Activated CD4-positive, alpha-beta T cell treated with anti-CD3 and anti-CD28 coated beads, Interleukin-2, amount 50 U/mL, for 4 hours (primary cell): ENCODE measurements at regions not wholly inside any gene's neighbourhood (a gene's known extent, or its start where the extent isn't known, plus 50 kb on each side); places are given as distances from the start of the nearest gene placed in this dataset.

Source experiments
- DNase-seq, 2 experiments: peaks; one replicate each; pipeline ENCODE4 v3.0.0-alpha.2; 2020

DNA sequence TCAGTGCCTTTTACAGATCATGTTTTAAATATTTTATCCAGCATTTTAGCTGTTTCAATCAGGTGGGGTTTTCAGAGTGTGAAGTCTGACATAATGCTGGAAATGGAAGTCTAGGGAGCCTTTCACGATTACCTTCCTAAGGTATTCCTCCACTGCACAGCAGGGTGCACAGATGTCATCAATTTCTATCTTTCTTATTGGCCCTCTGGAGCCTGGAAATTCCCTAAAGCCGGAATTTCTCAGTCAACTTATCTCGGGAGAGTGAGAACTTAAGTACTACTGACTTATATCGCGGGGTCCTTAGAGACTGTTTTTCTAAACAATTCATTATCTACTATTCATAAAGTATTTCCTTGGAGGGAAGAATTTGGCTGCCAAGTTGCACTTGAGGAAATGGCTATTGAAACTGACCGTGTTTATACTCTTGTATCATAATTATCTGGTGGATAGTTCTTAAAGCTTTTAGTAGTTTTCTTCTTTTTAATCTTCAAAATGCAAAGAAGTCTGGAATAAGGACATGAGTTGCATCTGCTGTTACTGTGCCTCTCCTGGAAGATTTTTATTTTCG lies 311.8 kb upstream of the B3GALT2 start:
- no peak for DNase-seq

DNA sequence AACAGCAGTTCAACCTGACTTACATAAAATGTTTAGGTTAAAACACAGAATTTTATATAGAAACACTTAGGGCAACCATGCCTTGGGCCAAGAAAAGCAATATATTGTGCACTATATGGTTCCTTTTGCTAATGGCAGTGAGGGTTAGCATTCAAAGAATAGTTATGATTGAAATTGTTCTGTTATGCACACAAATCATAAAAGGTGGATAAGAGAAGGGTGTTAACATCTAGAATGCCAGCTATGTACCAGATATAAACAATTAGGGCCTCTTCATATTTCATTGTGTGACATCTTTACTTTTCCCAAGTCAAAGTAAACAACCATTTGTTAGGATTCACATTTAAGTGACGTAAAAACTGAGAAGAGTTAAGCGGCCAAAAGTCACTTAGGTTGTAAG lies 308.0 kb upstream of the B3GALT2 start:
- no peak for DNase-seq

DNA sequence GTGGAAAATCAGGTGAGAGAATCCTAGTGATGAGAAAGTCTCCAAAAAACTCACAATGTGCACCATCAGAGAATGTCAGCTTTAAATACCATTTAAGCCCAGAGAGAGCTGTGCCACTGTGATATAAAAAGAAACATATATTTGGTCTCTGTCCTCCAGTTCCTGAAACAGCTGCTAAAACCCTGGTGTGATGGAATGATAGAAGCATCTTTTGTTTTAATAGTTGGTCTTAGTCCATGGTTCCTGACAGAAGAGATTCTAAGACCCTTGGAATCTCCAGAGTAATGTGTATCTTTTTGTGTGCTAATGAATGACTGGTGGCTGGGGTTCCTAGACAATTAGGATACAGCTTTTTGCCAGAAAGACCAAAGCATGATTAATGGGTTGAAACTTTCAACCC lies 302.8 kb upstream of the B3GALT2 start:
- DNase-seq = no peak

DNA sequence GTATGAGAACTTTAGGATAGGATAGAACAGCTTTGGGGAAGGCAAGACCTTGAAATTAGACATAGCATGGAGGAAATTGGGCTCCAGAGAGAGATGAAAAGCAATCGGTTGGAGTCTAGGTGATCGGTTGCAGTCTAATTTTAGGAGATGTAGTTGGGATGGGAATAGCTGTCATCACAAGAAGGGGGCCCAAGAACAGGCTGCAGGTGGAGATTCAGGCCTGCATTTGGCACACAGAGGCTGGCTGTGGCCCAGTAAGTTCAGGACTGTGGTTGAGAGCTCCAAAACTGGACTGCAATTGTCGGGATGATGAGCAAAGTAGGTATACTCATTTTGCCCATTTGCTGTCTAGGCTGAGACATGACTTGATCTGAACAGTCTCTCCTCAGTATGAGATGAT lies 301.3 kb upstream of the B3GALT2 start:
- DNase-seq = no peak

DNA sequence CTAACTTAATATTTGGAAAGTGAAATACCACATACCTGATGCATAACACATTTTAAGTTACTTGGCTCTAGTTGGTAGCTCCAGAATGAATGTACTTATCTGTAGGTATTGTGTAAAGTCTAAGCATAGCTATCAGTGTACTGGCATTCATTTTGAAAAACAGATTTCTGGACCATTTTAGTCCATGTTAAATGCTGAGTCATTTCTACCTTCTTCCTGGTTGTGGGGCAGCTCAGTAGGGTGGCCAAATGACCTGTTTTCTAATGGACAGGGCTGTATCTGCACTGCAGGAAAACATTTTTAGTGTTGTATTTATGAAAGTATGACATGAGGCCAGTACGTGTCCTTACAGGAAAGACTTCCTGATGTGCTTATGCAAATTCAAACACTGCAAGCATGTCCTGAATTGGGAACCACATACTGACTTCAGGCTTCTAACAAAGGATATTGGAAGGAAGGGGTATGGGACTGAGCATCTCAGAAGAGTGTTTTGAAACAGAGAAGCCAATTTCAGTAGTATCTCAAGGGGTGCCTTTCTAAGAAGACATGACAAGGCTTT lies 300.3 kb upstream of the B3GALT2 start:
- no peak for DNase-seq

DNA sequence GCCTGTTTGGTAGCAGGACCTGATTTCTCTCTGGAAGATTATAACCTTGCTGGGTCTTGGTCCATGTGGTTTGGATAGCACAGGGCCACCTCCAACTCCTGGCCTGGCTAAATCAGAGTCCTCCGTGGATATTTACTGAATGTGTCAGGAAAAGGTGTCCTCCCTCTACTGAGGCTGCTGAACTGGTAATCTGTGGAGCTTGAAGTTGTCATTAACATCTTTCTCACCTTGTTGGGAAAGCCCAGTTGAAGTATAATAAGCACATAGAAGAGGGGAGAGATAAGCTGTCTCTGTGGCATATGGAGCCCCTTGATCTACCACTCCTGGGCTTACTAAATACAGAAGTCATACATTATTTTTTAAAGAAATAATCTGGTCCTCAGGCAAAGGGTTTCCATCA lies 294.3 kb upstream of the B3GALT2 start:
- DNase-seq = no peak

DNA sequence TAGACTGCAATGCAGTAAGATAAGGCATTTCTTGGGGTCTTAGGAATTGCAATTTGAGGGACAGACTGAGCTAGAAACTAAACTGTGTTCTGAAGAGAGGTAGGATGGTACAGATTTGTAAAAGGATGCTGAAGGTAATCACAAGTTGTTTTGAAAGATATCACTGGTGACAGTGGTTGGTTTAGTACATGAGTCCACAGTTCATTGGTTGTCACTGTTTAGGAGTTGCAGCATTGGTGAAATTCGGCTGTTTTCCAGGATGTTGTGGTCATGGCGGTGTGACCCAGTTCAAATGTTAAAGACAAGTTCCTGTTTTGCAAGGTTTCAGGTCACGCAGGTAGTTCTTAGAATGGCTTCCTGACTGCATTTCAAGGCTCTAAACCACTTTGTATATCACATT lies 292.8 kb upstream of the B3GALT2 start:
- peak; percentile 49 to 51 for DNase-seq

DNA sequence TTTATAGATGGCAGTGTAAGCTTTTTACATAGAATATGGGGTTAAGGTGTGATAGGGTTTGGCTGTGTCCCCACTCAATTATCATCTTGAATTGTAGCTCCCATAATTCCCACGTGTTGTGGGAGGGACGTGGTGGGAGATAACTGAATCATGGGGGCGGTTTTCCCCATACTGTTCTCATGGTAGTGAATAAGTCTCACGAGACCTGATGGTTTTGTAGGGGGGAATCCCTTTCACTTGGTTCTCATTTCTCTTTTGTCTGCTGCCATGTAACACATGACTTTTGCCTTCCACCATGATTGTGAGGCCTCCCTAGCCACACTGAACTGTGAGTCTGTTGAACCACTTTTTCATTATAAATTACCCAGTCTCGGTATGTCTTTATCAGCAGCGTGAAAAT lies 290.3 kb upstream of the B3GALT2 start:
- DNase-seq = no peak

DNA sequence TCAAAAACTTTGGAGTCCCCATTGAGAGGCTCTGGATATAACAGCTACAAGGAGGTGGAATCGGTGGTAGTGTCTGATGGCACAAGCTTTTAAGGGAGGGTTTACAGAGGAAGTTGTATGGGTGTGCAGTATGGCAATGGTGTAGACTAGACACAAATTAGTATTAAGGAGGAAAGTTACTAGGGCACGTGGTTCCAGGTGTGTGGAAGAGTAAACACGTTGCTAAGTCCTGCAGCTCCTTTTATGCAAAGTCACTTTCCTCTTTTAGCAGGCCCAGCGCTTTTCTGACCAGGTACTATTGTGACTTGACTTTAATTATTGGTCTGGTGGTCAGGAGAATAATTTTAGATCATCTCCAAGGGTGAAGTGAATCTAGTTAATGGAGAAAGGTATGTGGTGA lies 287.5 kb upstream of the B3GALT2 start:
- DNase-seq = no peak

DNA sequence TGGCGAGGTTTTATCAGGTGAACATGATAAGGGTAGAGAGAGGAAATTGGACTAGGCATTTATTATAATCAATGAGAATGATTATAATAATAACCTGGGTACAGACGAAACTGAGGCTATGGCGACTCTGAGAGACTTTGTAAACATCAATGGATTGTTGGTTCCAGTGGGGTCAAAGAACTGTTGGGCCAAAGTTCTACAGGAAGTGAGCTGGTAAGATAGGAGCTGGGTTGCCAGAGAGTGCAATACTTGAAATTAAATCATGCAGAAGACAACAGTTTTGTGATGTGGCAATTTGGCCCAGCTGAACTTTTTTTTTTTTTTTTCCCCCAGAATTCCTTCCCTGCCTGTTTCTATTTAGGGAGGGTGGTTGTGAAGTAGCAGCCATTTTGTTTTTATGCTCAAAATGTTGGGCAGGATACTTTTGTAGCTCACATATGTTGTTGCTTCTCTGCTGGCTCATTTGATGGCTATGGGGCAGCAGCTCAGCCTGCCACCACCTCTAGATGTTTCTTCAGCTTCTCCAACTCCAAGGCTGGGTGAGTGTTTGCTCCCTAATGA lies 286.5 kb upstream of the B3GALT2 start:
- DNase-seq = no peak

DNA sequence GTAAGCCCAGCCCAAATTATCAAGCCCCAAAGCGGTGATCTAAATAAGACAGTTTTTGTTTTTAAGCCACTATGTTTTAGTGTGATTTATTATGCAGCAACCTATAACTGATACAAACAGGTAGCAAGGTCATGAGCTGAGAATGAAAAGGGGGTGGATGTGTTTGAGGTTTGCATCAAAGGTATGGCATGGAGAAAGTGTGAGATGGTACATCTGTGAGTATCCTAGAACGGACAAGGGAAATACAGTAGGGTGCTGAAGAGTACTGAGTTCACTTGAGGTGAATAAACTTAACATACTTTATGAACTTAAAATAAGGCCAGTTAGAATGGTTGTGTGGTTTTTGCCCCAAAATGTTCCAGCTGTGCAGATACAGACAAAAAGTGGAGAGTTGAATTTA lies 286.0 kb upstream of the B3GALT2 start:
- DNase-seq = no peak

DNA sequence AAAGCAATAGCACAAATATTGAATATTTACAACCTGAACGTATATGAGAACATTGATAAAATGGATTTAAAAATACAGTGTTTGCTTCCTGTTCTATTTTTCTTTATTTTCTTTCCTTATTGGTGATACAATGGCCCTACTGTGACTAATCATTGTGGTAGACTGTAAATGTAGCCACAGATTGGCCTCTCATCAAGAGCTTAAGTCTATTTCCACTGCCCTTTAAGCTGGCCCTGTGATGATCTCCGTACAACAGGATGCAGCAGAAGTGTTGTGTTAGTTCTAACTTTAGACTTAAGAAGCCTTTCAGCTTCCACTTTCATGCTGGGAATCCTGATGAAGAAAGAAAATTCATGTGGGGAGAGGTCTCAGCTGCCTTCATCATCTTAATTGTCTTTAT lies 285.6 kb upstream of the B3GALT2 start:
- no peak for DNase-seq

DNA sequence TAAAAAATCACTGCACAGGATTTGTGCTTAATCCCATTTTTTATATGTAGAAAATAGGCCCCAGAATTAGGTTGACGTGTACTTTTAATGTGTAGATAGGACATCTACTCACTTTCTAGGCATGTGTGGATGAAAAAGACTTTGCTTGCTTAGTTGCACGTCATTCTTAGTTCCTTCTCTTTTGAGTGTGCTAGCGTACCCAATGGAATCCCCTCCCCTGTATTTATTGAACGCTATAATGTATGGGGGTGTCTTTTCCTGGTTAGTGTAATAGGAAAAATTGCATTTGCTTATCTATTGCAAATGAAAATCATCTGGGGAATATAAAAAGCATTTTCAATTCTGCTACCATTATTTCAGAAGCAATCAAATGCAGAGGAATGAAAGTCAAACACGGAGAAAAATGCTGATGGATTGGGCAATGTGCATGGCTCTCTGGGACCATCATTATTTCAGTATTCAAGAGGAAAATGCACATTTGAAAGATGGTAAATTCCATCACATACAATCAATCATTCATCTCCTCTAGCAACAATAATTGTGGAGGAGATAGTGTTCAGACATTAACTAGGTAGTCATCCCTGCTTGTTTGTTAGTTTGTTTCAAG lies 277.0 kb upstream of the B3GALT2 start:
- no peak for DNase-seq

DNA sequence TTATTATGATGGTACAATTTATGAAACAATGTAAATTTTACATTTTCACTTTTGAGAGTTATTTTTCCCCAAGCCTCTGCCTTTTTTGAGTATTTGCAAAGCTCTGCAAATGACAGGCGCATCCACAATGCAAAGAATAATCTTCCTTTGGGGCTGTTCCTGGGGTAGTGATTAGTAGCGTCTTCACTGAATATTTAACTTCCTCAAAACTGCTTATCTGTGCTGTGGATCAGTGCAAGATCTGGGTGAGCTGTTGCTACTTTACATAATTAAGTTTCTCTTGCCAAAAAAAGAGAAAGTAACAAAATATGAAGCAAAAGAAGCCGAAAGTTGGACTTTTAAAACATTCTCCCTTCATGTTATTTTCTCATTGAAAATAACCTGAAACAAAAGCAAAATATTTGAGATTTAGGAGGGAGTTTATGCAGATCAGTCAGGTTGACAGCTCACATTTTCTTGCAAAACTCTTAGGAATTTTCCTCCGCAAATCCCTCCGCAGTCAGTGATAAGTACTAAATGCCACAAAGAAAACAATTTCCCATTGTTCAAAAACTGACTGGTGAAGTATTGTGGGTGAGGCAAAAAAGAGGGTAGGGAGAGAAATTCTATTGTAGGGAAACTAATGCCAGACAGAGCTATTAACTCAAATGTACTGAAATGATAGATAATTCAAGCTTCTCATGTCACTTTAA lies 276.4 kb upstream of the B3GALT2 start:
- DNase-seq = no peak

DNA sequence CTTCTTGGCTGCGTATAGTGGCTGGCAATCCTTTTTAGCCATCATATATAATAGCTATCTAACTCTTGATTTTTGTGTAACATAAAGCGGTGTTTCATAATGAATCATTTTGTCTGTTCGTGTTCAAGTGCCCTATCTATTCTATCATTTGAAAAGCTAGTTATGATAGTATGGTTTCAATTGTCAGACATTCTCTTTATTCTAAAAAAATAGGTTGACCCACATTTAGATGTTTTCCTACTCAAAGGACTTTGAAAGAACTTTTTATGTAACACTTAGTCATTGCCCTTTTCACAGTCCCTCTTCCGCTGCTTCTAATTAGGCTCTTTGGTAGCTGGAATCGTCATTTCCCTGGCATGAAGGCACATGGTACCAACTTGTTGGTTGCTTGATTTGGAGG lies 272.2 kb upstream of the B3GALT2 start:
- DNase-seq = peak in 1 of 2 experiments; percentile 5

DNA sequence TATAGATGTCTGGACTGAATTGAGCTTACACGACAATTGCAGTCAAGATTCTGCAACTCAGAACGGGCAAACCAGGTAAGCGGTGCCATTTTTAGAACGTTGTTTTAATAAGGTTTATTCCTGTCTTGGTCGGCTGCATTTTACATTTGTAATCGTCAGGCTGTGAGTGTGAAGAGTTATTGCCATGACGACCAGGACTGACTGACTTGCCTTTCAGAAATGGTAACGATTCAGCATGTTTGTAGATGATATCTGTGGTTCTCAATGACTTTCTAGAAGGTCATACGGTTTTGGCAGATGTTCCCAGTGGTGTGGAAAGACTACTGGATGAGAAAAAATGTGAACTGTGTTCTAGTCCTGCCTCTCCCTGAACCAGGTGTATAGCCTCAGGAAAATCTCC lies 271.3 kb upstream of the B3GALT2 start:
- no peak for DNase-seq

DNA sequence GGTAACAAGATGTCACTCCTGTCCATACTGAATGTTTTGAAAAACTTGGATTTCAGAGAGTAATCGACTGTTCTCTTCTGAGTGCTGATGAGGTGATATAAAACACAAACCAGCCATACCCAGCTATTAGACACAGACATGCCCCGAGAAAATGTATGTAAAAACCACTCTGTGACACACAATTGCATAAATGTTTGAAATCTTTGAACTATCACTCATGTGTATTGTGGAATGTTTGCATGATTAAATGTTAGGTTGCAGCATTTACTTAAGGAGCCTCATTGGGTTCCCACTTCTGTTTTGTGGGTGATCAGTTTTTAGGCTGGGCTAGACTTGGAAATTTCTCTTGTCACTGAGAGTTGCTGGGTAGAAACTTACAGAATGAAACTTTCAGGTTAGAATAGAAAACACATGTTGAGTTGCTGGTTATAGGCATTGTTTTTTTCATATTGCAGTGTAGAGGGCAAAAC lies 270.4 kb upstream of the B3GALT2 start:
- no peak for DNase-seq

DNA sequence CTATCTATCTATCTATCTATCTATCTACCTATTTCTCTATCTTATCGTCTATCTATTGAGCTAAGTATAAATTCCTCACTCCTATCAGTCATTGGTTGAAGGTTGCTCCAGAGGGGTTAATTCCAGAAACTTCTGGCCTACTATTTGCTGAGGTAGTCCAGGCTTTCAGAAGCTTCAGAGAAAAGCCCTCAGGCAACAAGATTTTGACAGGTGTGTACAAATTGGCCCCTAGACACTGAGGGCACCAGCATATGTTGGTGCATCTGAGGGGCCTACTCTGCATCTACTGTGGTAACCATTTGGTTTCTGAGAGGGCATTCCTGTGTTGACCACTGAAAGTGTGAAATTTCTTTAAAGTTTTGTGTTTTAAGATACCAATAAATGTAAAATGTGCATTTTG lies 265.2 kb upstream of the B3GALT2 start:
- DNase-seq = no peak

DNA sequence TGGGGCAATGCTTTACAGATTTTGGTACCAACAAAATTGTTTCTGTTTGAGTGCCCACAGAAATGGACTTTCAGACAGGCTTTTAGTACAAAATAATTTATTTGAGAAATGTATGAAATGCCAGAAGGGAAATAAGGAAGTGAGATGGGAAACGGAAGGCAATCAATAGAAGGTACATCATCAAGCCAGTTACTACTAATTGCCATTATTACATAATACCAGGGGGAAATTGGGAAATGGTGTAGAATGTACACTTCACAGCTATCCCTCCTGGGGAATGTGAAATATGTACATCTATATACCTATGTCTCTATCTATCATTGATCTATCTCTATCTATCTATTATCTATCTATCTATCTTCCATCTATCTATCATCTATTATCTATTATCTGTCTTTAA lies 264.6 kb upstream of the B3GALT2 start:
- no peak for DNase-seq

DNA sequence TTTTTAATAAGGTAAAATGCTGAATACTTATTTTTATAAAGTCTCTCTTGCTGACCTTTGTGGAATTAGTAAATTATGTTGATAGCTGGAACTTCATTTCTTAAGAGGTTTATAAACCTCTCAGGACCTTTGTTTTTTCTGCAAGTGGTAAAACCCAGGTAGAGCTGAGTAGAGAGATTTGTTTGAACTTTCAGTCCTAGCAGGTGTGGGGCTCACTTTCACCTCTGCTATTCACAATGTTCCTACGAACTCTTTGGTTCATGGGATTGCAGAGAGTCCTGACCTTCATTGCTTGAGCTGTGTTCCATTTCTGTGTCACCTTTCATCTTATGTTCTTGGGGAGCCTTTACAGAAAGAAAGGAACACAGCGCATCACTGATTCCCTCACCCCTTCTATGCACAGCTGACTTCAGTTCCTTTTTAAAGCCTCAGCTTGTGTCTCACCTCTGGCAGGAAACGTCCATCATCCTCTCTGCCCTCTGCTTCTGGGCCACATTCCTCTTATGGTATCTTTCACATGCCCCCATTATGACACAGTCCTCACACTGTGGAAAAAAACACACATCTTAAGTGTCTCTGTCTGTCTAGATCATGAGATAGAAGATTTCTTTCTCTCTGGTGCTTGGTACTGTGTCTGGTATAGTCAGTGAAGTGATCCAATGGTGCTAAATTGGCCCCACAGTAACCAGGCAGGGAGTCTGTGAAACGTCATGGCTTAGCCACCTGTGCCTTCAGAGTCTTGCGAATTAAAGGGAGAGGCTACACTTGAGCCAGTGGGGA lies 262.5 kb upstream of the B3GALT2 start:
- peak; percentile 17 to 25 for DNase-seq

DNA sequence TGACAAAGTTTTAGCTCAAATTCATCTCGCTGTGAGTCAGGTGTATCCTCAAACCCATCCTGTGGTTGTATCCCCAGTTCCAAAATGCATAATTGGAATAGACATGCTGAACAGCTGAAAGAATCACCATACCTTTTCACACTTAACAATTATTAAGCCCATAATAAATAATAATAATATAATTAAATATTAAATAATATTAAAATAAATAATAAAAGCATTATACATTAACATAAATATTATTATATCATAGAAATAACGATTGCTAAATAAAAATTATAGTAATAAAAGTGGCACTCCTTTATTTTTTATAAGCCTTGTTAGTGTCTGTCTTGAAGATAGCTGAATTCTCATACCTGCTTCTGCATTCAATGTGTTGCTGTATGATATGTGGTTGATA lies 257.5 kb upstream of the B3GALT2 start:
- no peak for DNase-seq

DNA sequence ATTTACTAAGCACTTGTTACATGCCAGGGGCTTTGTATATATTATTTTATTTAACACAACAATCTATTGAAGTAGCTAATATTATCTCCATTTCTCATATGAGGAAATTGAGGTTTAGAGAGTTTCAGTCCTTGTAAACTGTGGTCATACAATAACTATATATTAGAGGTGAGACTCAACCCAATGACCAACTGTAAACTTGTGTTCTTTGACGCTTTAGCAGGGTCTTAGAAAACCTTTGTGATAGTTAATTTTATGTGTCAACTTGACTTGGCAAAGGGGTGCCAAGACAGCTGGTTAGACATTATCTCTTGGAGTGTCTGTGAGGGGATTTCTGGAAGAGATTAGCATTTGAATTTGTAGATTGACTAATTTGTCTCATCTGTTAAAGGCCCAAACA lies 252.4 kb upstream of the B3GALT2 start:
- no peak for DNase-seq

DNA sequence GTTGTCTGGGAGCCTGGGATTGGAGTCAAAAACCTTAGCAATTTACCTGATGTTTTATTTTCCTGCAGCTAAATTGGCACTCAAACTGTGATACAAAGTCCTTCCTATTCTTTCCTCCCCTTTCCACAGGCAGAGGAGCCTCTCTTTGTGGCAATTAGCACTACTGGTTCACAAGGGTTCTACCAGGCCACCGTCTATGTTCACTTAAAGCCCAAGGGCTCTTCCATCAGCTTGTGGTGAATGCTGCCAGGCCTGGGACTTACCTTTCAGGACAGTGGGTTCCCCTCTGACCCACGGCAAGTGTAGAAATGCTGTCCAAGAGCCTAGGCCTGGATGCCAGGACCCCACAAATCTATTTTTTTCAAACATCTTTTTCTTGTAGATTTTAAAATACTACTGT lies 251.9 kb upstream of the B3GALT2 start:
- DNase-seq = no peak
